GM18861 (cell line): ENCODE measurements at regions not wholly inside any gene's neighbourhood (a gene's known extent, or its start where the extent isn't known, plus 50 kb on each side); places are given as distances from the start of the nearest gene placed in this dataset.
"Not testable (repeated sequence)": the region's sequence is repeated elsewhere in the genome, so short reads cannot be mapped to it uniquely, and the experiment has no call there.

Experiments
- ATAC-seq: cut with Tn5 transposase; IDR thresholded peaks from one replicate; pipeline ENCODE4 v1.9.1; 2021; ENCODE audit not compliant: unreplicated experiment

DNA sequence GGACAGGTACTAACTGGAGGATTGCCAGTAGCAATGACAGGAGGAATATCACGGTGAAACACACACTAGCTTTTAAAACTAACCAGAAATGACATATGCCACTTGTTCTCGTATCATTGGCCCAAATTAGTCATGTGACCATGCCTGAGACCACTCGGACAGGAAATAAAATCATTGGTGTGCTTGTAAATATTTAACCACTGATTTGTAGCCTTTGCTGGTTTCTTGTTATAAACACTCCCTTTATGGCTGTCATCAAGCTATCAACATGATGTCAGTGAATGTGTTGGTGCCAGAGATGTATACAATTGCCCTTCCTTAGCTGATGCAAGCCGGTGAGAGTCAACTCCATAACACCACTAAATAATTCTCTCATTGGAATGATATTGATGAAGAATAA, 123.7 kb upstream of the ANKH start:
- ATAC-seq, result no peak

DNA sequence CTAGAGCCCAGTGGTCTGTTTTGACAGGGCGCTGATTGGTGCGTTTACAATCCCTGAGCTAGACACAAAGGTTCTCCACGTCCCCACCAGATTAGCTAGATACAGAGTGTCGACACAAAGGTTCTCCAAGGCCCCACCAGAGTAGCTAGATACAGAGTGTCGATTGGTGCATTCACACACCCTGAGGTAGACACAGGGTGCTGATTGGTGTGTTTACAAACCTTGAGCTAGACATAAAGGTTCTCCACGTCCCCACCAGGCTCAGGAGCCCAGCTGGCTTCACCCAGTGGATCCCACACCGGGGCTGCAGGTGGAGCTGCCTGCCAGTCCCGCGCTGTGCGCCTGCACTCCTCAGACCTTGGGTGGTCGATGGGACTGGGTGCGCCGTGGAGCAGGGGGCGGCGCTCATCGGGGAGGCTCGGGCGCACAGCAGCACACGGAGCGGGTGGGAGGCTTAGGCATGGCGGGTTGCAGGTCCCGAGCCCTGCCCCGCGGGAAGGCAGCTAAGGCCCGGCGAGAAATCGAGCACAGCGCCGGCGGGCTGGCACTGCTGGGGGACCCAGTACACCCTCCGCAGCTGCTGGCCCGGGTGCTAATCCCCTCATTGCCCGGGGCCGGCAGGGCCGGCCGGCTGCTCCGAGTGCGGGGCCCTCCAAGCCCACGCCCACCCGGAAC, 122.0 kb upstream of the ANKH start:
- ATAC-seq, result not testable (repeated sequence)

DNA sequence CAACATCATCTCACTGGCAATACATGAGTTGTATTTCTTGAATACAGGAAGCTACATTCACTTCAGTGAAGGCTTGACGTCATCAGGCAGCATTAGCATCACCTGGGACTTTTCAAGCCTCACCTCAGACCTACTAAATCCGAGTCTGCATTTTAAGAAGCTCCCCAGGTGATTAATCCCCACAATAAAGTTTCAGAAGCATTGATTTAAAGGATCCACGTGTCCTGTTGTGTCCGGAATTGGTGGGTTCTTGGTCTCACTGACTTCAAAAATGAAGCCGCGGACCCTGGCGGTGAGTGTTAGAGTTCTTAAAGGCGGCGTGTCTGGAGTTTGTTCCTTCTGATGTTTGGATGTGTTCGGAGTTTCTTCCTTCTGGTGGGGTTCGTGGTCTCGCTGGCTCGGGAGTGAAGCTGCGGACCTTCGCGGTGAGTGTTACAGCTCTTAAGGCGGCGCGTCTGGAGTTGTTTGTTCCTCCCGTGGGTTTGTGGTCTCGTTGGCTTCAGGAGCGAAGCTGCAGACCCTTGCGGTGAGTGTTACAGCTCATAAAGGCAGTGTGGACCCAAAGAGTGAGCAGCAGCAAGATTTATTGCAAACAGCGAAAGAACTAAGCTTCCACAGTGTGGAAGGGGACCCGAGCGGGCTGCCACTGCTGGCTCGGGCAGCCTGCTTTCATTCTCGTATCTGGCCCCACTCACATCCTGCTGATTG, 121.3 kb upstream of the ANKH start:
- ATAC-seq, result peak; percentile 73

DNA sequence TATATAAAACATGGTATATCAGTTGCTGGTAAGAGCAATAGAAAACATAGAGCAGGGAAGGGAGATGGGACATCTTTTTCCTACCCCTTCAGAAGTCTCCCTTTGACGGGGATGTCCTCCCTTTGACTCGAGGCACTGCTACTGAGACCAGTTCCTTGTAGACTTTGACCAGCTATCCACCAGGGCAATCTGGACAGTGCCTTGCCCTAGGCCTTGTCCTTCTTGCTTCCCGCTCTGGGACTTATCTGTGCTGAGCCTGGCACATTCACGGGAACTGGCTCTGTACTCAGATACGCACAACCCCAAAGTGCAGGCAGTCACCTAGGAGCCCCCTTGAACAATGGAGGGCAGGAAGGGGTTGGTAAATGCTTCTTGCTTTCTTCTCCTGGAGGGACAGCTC, 116.6 kb upstream of the ANKH start:
- ATAC-seq, result no peak

DNA sequence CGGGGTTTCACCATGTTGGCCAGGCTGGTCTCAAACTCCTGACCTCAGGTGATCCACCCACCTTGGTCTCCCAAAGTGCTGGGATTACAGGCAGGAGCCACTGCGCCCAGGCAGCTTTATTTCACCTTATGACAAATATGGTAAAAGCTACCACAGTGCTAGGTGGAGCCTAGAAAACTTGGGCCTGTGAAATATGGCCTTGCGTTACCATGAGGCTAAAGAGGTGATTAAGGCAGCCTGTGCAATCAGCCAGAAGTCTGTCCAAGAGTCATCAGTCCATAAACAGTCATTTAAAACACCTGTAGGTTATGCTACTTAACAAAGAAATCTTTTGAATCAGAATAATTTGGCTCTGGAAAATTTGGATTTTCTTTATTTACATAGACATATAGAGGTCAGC, 114.8 kb upstream of the ANKH start:
- no peak for ATAC-seq

DNA sequence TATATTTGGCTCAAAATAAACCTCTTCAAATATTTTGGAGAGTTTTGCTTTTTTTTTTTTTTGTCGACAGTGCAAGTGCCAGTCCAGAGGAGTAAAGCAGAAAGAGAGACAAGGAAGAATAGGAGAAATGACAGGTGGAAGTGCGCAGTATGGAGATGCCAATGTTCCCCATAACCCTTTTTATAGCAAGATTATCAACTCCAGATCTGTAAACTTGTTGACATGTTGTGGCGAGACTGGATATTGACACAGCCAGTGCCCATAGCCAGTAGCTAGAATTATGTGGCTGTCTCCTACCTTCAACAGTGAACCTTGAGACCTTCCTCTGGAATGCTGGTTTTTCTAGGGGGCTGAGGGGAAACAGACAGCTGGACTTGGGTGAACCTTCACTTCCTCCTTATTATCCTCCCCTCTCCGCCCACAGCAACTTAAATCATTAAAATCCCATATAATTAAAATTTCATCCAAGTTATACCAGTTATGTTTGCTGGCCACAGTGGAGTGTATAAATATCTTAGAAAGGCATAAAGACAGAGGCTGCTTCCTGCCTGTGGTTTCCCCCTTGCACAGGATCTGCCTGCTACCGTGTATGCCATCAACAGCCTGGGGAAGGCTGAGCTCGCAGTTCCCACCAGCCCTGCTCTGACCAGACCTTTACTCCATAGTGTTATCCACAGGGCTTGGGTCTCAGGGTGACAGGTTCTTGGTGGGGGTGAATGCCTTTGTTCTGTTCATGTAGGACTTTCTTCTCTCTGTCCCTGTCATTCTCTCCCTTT, 112.3 kb upstream of the ANKH start:
- ATAC-seq, result no peak

DNA sequence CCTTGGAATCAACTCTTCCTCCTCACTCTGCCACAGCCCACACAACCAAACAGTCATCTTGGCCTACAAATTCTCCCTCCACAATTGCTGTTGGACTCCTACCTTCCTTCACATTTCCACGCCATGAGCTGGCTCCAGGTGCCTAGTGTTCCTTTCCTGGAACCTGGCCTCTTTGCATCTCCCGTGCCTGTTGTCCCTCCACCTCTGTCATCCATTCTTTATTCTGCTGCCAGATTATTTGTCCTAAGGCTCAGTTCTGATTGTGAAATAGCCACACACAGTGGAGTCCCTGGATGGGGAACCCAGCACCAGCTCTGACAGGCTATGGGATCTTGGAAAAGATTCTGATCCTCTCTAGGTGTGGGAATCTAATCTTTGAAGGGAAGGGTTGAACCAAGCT, 109.1 kb upstream of the ANKH start:
- no peak for ATAC-seq

DNA sequence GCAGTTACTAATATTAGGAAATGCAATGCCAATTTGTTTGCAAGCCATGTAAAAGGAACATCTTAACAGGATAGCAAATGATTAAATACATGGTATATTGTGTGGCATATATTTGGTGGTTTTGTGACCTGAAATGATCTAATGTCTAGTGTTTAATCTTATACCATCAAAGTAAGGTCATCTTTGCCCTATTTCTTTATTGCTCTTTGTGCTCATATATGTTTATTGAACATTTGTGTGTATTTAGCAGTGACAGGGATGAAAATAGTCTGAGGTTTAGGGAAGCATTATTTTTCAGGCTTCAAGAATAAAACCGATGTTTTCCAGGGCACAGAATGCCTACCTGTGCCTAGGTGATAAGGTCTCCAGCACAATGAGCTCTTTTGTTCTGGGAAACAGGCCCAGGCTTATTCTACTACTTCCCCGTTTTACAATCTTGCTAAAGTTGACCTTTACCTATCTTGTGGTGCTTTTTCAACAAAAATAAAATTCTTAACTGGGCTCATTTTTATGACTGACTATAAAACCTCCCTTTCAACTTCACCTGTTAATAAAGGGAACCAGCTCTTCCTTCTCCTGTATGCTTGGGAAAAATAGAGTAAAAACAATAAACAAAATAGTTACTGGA, 105.6 kb upstream of the ANKH start:
- ATAC-seq, result no peak

DNA sequence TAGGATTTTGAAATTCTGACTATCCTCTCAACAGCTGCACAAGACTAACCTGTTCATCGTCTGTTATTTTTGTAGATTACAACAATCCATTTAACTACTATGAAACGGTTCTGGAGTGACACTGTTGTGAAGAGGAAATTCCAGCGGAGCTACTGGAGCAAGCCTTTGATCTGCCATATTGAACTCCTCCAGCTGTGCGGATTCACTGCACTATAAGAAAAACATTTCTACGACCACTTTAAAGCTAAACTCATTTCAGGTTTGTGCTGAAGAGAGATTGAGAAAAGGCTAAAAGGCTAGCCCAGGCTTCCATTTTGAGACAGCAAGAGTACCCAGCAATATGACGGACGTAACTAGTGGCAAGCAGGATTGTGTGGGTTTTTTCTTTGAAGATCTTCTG, 104.9 kb upstream of the ANKH start:
- no peak for ATAC-seq

DNA sequence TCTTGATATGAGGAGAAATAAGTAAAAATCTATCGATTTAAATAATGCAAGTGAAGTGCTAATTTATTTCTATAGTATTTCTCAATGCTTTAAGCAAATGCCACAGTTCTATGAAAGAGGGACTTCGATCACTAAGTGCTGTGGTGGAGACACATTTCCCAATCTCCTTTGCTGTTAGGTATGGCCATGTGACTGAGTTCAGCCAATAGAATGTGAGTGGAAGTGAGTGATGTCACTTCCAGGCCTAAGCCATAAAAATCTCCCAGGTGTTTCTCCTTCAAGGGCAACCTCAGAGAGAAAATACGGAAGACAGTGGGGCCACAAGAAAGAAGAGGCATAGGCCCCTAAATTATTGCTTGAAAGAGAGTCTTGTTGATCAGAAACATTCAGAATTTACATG, 100.3 kb upstream of the ANKH start:
- ATAC-seq, result no peak

DNA sequence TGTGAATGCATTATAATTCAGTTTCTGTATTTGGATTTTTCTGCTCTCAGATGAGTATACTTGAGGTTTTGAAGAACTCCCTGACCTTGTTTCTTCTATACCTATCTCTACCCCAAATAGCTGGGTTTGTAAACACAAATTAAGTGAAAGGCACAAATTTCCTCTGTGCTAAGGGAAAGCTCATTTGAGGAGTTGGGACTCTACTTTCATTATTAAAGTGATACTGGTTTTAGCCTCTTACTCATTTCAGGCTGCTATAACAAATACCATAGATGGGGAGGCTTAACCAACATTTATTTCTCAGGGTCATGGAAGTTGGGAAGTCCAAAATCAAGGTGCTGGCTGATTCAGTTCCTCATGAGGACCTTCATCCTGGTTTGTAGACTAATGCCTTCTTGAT, 97.2 kb upstream of the ANKH start:
- no peak for ATAC-seq

DNA sequence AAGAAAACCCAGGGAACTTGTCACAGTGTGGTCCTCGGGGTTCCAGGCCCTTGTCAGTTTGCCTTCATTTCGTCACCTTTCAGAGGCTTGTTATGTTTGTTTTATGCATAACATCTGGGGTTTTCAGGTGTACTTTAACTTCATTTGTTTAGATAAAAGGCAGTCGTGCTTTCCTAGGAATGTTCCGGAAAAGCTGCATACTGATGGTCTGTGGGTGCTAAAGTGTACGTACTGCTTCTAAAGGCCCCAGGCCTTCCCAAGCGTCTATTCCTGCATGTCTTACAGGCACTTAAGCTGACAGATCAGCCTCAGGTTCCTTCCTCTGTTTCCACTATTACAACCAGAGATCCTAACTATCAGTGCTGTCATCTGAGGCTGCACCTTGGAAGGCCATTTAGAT, 95.6 kb upstream of the ANKH start:
- ATAC-seq, result no peak

DNA sequence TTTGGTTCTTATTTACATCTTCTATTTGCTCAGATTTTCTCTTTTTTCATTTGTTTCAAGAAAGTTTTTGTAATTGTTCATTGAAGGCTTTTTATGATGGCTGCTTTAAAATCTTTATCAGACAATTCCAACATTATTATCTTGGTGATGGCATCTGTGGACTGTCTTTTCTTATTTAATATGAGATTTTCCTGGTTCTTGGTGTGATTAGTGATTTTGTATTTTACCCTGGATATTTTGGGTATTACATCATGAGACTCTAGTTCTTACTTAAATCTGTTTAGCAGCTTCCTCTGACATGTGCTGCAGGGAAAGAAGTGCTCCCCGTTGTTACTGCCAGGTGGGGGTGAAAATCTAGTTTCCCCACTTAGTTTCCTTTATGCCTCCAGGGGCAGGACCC, 94.2 kb upstream of the ANKH start:
- no peak for ATAC-seq

DNA sequence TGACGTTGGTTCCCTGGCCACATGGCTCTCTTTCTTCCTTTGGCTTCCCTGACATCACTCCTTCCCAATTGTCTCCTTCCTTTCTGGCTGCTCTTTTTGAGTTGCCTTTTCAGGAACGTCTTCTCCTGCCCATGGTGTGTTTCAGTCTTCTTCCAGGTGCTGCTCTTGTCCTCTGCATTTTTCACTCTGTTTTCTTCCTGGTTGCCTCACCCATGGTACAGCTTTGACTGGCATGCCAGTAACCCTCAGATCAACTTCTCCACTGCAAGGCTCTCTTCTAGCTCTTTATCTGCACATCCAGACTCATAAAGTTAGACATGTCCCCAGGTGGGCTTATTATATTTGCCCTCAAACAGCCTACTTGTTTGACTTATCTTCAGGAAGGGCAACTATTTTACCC, 91.0 kb upstream of the ANKH start:
- no peak for ATAC-seq

DNA sequence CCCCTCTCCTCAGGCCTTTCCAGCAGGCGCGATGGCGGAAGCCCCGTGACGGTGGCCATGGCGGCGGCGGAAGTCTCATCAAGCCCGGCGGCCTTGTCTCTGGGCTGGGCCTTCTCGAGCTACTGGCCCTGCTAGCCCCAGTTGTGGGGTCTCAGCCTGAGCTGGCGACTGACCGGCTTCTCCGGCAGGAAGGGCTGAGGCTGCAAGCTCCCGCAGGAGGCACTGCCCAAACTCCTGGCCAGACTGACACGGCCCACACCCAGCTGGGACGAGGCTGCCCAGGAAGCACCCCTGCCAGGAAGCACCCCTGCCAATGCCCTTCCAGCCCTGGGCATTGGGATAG, 88.5 kb upstream of the ANKH start:
- no peak for ATAC-seq

DNA sequence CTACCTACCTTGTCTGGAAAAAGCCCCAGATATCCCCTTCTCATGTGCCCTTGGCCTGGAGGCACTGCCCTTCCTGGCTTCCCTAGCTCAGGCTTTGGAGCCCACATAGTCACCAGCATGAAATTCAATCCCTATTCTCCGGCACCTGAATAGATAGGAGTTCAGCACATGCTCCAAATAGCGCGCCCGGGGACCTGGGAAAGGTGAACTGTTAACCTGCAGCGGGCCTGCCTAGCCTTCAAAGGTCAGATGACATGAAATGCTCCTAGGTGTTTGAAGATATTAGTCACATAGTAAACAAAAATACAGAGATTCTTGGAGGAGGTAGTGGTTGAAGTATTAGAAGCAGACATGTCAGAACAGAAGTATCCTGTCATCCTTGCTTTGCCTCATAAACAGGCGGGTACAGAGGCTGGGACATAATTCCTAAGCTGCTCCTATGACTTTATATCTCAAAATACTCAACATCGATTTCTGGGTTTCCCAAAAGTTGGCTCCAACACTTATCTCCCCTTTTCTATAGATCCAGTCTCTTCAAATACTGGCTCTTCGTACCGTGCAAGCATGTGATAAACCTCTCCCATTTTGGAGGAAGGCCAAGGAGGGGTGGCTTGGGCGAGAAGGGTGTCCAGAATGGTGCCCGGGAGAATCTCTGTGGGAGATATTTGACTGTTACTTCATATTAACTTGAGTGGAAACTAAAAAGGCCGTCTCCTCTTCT, 88.0 kb upstream of the ANKH start:
- ATAC-seq, result no peak

DNA sequence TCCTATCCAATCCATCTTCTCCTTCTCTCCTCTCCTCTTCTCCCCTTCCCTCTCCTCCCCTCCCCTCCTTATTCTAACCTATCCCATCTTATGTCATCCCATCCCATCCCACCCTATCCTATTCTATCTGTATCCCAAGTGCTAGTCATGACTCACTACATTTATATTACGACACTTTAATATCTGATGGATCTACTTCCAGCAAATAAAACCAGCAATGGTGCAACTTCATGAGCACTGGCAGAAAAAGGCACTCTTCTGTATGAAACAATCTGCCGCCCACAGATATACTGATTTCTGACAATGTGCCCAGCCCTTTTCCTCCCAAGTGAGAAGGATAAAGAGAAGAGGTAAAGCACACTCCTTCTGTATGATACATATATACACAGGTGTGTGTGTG, 86.6 kb upstream of the ANKH start:
- ATAC-seq, result no peak

DNA sequence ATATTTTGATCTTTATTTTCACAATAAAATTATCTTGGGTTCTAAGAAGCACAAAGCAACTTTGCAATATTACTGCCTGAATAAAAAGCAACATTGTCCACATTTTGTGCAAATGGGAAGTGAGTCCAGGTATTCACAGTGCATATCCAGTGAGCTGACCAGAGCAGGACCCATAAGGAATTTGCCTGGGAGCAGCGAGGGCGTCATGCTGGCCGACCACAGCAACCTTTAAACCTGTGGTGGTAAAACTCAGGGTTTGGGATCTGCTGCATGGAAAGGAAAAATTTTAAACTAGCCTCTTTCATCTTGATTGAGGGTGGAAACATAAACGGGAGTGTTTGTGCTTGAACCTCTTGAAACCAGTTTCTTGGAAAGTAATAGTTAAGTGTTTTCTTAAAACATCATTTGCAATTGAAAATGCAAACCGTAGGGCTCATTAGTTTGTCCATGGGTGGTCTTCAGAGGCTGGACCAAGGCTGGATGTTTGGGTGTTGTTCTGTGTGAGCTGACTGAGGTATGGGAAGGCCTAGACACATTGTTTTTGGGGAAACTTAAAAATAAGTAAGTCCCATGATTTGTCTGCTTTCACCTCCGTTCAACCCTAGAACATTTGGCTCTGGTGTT, 85.0 kb upstream of the ANKH start:
- ATAC-seq, result no peak

DNA sequence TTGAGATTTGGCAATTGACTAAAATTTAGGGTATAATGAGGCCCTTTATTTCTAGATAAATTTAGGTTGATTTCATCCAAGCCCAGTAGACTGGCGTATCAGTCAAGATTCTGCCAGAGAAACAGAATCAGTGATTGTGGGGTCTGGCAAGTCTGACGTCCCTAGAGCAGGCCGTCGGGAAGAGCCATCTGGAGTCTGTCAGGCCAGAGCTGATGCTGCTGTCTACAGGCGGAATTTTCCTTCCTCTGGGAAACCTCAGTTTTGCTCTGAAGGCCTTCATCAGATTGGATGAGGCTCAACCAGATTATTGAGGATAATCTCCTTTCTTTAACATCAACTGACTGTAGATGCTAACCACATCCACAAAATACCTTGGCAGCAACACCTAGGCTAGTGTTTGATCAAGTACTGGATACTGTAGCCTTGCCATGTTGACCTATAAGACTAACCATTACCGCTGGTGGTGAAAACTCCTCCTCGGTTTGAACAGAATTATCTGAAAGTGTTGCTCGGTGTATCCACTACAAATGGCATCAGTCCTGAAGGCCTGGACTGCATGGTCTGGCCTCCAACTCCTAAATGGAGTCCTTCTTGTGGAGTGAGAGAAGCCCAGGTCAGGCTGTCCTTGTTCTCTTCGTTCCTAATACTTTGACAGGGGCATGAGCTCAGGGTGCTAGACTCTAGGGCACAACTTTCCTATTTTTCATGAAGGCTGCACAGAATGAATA, 83.2 kb upstream of the ANKH start:
- no peak for ATAC-seq

DNA sequence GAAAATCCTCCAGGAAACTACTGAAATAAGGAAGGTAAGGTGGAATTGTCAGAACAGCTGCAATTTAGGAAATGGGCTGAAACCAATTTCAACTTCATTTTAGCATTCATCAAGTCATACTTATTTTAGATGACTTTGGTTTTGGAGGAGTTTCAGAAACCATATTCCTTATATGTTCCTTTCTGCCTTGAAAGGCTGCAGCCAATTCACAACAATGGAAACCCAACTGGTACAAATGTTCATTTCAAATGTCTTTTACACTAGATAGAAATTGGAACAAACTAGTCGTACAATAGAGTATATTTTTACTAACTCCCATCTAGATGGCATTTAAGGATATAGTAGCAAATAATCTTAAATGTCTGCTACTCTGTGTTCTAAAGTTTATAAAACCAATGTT, 82.6 kb upstream of the ANKH start:
- ATAC-seq, result no peak
